Immature natural killer cell (primary cell): ENCODE measurements at regions not wholly inside any gene's neighbourhood (a gene's known extent, or its start where the extent isn't known, plus 50 kb on each side); places are given as distances from the start of the nearest gene placed in this dataset.

Experiments used
- DNase-seq, 3 donors: peaks; one replicate each; pipeline ENCODE4 v3.0.0; 2022; ENCODE audit warnings: mixed read lengths in 1 of 3
- H3K27ac Mint-ChIP-seq, 6 donors: one replicate each; pipeline ENCODE4 v1.8.0; 2020; ENCODE audit warnings: mixed read lengths in 6 of 6, mild to moderate bottlenecking in 5 of 6, inconsistent platforms in 4 of 6, moderate library complexity in 3 of 6
- H3K27me3 Mint-ChIP-seq, 3 donors: one replicate each; pipeline ENCODE4 v1.8.0; 2020 to 2021; ENCODE audit warnings: low read depth in 3 of 3, mild to moderate bottlenecking in 3 of 3, mixed read lengths in 3 of 3, moderate library complexity in 3 of 3, inconsistent platforms in 1 of 3
- H3K36me3 Mint-ChIP-seq, 3 donors: one replicate each; pipeline ENCODE4 v1.8.0; 2020; ENCODE audit warnings: mixed read lengths in 3 of 3, inconsistent platforms in 2 of 3, mild to moderate bottlenecking in 2 of 3
- H3K4me1 Mint-ChIP-seq, 2 donors: one replicate each; pipeline ENCODE4 v1.8.0; 2020; ENCODE audit warnings: inconsistent platforms in 2 of 2, mild to moderate bottlenecking in 2 of 2, mixed read lengths in 2 of 2, moderate library complexity in 1 of 2
- H3K4me3 Mint-ChIP-seq, 5 donors: one replicate each; pipeline ENCODE4 v1.8.0; 2020; ENCODE audit warnings: mild to moderate bottlenecking in 5 of 5, mixed read lengths in 5 of 5, inconsistent platforms in 3 of 5, moderate library complexity in 3 of 5
- H3K9me3 Mint-ChIP-seq, 6 donors: one replicate each; pipeline ENCODE4 v1.8.0; 2020; ENCODE audit warnings: mild to moderate bottlenecking in 6 of 6, mixed read lengths in 6 of 6, inconsistent platforms in 4 of 6, moderate library complexity in 3 of 6

DNA sequence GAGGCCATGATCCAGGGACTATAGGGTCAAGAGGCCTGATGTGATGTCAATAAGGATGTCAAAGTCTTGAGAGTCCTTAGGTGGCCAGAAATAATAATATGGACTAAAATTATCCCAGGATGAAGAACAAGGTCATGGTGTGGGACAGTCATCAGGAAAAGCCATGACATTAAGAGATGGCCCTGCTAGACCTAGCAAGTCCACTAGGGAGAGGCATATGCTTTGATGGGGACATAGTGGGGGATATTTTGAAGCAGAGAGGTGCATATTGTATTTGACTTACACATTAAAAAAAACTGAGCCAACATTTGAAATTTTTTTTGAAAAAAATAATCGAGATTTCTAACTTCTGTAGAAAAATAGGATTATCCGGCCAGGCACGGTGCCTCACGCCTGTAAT, 53.3 kb upstream of the CXCR4 start:
- Mint-ChIP-seq H3K36me3 (no peaks in the 10 kb centered on the region), H3K9me3 (no peaks in the 10 kb centered on the region), H3K27me3 (peaks cover 0 to 8% (median 6%) of the 10 kb centered on the region in 3 donors), H3K4me3 (no peak overlapping the region), H3K27ac (peak overlapping the region in 3 of 6 donors; percentile 4 to 65 (median 42)), H3K4me1 (no peaks in the 10 kb centered on the region)
- no peak for DNase-seq

DNA sequence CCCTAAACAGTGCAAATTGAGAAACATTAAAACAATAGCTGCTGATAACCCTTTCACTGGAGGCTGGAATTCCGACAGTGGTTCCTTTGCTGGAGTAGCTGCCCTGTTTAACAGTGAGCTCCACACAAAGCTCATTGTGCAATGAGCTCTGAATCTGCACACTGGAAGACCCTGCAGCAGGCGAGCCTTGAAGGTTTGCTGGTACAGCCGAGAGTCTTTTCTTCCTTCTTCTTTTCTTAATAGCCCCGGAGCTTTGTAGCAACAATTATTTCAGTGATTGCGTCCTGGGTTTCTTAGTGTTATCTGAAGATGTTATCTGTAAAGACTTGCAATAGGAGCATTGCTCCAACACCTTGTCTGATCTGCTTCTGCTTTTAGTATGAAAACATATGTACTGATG, 50.8 kb upstream of the CXCR4 start:
- Mint-ChIP-seq H3K9me3 (no peaks in the 10 kb centered on the region), H3K36me3 (no peaks in the 10 kb centered on the region), H3K4me1 (no peaks in the 10 kb centered on the region), H3K27me3 (peaks cover 0 to 8% (median 5%) of the 10 kb centered on the region in 3 donors), H3K4me3 (no peak overlapping the region), H3K27ac (no peak overlapping the region)
- no peak for DNase-seq

DNA sequence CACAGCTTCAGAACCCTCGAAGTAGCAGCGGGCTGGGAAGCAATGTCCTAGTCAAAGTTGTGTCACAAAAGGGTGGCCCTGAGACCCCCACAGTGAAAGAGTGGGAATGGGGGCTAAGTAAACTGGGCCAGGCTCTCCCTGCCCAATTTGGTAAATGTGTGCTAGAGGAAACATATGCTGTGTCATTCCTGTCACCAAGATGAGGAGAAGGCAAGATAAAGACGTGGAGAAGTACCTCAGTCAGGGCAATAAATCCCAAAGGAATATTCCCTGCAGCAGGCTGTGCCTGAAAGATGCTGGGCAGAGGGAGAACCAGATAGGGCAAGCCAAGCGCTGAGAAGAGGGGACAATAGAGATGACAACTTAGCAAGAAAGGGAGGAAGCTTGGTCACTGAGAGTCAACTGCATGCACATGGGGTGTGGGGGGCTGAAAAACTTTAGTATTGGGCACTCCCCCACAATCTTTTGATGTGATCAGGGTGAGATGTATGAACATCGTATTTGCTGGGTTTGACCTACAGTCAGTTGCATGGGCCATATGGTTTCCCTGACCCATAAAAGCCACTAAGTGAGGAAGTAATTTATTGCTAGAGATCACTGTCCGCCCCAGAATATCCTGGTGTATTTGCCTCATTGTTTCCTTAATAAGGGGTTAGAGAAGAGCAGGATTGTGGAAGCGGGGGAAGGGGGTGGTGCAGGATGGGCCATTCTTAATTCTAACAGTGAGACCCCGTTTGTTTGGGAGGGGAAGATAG, 49.9 kb upstream of the CXCR4 start:
- H3K27me3 Mint-ChIP-seq, result peaks cover 0 to 6% (median 3%) of the 10 kb centered on the region in 3 donors
- DNase-seq, result no peak
- peak overlapping the region in 3 of 6 donors; percentile 1 to 33 (median 4) for H3K27ac Mint-ChIP-seq
- no peak overlapping the region for H3K4me3 Mint-ChIP-seq
- H3K36me3 Mint-ChIP-seq, result no peaks in the 10 kb centered on the region
- no peaks in the 10 kb centered on the region for H3K9me3 Mint-ChIP-seq
- H3K4me1 Mint-ChIP-seq, result peaks cover 2 to 3% of the 10 kb centered on the region in 2 donors
